Skeletal muscle tissue (tissue), 3 donors: ENCODE measurements at regions not wholly inside any gene's neighbourhood (a gene's known extent, or its start where the extent isn't known, plus 50 kb on each side); places are given as distances from the start of the nearest gene placed in this dataset.
A peak's percentile ranks its signal among the peaks of the same experiment; 100 is the strongest.

Experiments
- H3K27ac ChIP-seq: one replicate; pipeline ENCODE4 v1.7.0; 2013; ENCODE audit warnings: mild to moderate bottlenecking, low read depth, low read length, inconsistent platforms
- H3K27me3 ChIP-seq, 3 donors: one replicate each; pipeline ENCODE4 v1.7.0; 2013; ENCODE audit warnings: low read length in 3 of 3; ENCODE audit not compliant: control insufficient read depth in 3 of 3, insufficient read depth in 3 of 3
- H3K36me3 ChIP-seq, 3 donors: one replicate each; pipeline ENCODE4 v1.7.0; 2013; ENCODE audit warnings: low read length in 3 of 3; ENCODE audit not compliant: control insufficient read depth in 3 of 3, insufficient read depth in 3 of 3
- H3K4me1 ChIP-seq, 3 donors: one replicate each; pipeline ENCODE4 v1.7.0; 2013; ENCODE audit warnings: low read length in 3 of 3, mild to moderate bottlenecking in 3 of 3; ENCODE audit not compliant: control insufficient read depth in 3 of 3, insufficient read depth in 3 of 3
- H3K4me3 ChIP-seq, 3 donors: one replicate each; pipeline ENCODE4 v1.7.0; 2013; ENCODE audit warnings: low read length in 3 of 3
- H3K9ac ChIP-seq, 3 donors: one replicate each; pipeline ENCODE4 v1.7.0; 2013; ENCODE audit warnings: low read length in 3 of 3, mild to moderate bottlenecking in 3 of 3, moderate library complexity in 2 of 3, low read depth in 1 of 3
- H3K9me3 ChIP-seq, 3 donors: one replicate each; pipeline ENCODE4 v1.7.0; 2013; ENCODE audit warnings: low read length in 3 of 3; ENCODE audit not compliant: control insufficient read depth in 3 of 3
- donor health status: Osteomylitis.

GRCh38 chr4:44928785-44929184, 202.4 kb upstream of the GNPDA2 start:
- Histone ChIP-seq H3K27me3 (no peaks in the 10 kb centered on the region), H3K4me1 (no peaks in the 10 kb centered on the region), H3K4me3 (no peak overlapping the region), H3K9me3 (no peaks in the 10 kb centered on the region), H3K36me3 (no peaks in the 10 kb centered on the region), H3K27ac (no peak overlapping the region), H3K9ac (no peak overlapping the region)

DNA sequence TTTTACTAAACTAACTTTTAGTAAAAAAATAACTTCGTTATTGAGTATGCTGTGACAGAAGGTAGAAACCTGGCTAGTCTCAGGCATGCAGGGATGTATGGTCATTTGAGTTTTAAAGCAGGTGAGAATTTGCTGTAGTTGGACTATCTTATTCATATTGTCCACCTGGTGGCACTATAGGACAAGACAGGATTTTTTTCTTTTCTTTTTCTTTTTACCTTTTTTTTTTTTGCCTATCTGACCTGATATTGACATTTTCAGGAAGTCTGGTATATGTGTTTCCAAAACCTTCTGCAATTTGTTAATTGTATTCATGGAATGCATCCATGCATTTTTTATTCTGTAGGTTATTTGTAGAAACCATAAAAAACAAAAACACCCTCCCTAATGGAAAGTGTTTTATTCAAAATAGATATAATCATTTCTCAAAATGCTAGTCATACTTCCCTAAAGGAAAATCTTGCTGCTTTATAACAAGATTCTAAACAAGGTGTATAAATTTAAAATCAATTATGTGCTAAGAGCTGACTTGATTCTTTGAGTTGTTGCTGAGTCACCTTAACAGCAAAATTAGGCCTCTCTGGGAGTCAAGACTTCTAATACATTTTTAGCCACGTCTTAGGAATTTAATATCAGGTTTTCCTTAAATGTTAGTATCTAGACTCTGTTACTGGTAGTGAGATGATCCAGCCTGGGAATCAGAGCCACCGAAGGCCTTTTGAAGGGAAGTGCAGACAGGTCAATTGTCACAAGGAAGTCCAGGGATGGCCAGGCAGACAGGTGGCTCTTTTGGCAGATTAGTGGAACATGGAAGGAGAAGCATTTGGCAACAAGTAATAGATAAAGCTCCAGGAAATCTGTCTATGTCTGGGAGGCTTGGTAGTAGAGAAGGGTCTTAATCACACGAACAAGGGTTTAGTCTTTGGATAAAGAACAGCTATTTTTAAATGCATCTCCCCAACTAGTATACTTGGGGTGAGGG, 201.3 kb upstream of the GNPDA2 start:
- no peaks in the 10 kb centered on the region for H3K4me1 ChIP-seq
- no peak overlapping the region for H3K4me3 ChIP-seq
- H3K36me3 ChIP-seq: no peaks in the 10 kb centered on the region
- H3K9me3 ChIP-seq: no peaks in the 10 kb centered on the region
- no peak overlapping the region for H3K27ac ChIP-seq
- H3K27me3 ChIP-seq: no peaks in the 10 kb centered on the region
- no peak overlapping the region for H3K9ac ChIP-seq

- Histone ChIP-seq H3K36me3 (no peaks in the 10 kb centered on the region), H3K9ac (no peak overlapping the region), H3K4me3 (peak overlapping the region; percentile 37 to 48 (median 42)), H3K27ac (no peak overlapping the region), H3K27me3 (no peaks in the 10 kb centered on the region), H3K4me1 (peaks cover 0 to 4% (median 0%) of the 10 kb centered on the region in 3 donors), H3K9me3 (no peaks in the 10 kb centered on the region)
Measured at GRCh38 chr4:44916411-44916810, 190.1 kb upstream of the GNPDA2 start.

DNA sequence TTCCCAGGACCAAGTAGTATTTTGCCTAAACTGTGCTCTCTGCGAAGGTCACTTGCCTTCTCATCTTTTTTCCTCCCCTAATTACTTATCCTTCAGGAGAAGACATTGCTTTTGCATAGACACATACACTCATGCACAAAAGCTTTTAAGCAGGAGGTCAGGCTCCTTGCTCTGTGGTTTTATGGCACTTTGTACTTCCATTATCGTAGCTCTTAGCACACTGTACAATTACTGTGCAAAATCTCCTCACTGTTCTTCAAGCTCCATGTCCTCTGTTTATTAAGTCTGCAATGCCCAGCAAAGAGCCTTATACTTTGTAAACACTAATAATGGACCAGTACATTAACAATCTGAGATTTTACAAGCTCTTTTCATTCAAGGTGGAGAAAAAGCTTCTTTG, 188.4 kb upstream of the GNPDA2 start:
- Histone ChIP-seq H3K9me3 (no peaks in the 10 kb centered on the region), H3K4me1 (peaks cover 0 to 4% (median 0%) of the 10 kb centered on the region in 3 donors), H3K9ac (no peak overlapping the region), H3K4me3 (no peak overlapping the region), H3K27ac (no peak overlapping the region), H3K36me3 (no peaks in the 10 kb centered on the region), H3K27me3 (no peaks in the 10 kb centered on the region)

DNA sequence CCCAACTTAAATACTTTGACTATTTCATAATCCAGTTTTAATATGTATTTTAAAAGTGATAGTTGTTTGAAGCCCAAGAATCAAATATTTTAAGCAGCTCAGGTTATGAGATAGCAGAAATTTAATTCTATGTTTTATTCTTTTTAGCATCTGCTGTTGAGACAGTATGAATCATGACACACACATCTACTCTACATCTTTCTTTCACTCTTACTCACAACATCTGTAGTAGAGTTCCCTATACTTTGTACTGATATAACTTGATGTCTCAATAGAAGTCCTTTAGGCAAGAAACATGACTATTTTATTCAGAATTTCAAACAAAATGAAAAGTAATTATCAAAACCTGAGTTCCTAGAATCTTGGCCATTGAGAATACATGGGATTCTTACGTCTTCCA, 187.9 kb upstream of the GNPDA2 start:
- Histone ChIP-seq H3K27me3 (no peaks in the 10 kb centered on the region), H3K4me1 (peaks cover 0 to 4% (median 0%) of the 10 kb centered on the region in 3 donors), H3K4me3 (no peak overlapping the region), H3K27ac (no peak overlapping the region), H3K36me3 (no peaks in the 10 kb centered on the region), H3K9me3 (no peaks in the 10 kb centered on the region), H3K9ac (no peak overlapping the region)

- no peak overlapping the region for H3K27ac ChIP-seq
- H3K9me3 ChIP-seq: no peaks in the 10 kb centered on the region
- no peak overlapping the region for H3K4me3 ChIP-seq
- no peak overlapping the region for H3K9ac ChIP-seq
- no peaks in the 10 kb centered on the region for H3K36me3 ChIP-seq
- H3K27me3 ChIP-seq: no peaks in the 10 kb centered on the region
- H3K4me1 ChIP-seq: peaks cover 0 to 4% (median 0%) of the 10 kb centered on the region in 3 donors
Measured at GRCh38 chr4:44912980-44913379, 186.6 kb upstream of the GNPDA2 start.

- no peaks in the 10 kb centered on the region for H3K27me3 ChIP-seq
Measured at GRCh38 chr4:44908565-44908964, 182.2 kb upstream of the GNPDA2 start.

DNA sequence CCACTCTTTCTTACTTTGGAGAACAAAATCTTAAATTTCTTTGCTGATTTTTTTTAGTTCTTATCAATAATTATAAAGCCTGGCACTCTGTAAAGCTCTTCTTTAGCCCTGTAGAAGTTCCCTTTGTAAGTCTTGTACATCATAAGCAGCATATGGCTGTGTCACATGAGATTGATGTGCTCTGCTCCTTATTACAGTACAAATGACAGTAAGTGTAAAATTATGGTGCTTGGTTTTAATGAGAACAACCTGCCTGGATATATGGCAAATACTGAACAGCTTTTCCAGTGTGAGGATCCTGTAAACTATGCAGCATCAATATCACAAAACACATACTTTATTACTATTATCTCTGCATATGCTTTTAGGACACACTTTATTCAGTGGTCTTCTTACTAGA, 145.9 kb upstream of the GNPDA2 start:
- no peaks in the 10 kb centered on the region for H3K27me3 ChIP-seq
- H3K9ac ChIP-seq: no peak overlapping the region
- H3K4me1 ChIP-seq: no peaks in the 10 kb centered on the region
- no peak overlapping the region for H3K27ac ChIP-seq
- H3K36me3 ChIP-seq: no peaks in the 10 kb centered on the region
- H3K9me3 ChIP-seq: no peaks in the 10 kb centered on the region
- H3K4me3 ChIP-seq: no peak overlapping the region

More at GRCh38 chr4:44908565-44908964, 182.2 kb upstream of the GNPDA2 start:
- no peak overlapping the region for H3K27ac ChIP-seq
- H3K9me3 ChIP-seq: no peaks in the 10 kb centered on the region
- H3K36me3 ChIP-seq: no peaks in the 10 kb centered on the region
- H3K9ac ChIP-seq: no peak overlapping the region
- H3K4me1 ChIP-seq: no peaks in the 10 kb centered on the region
- H3K4me3 ChIP-seq: no peak overlapping the region

- Histone ChIP-seq H3K4me1 (no peaks in the 10 kb centered on the region), H3K9ac (no peak overlapping the region), H3K27me3 (no peaks in the 10 kb centered on the region), H3K27ac (no peak overlapping the region), H3K36me3 (no peaks in the 10 kb centered on the region), H3K9me3 (no peaks in the 10 kb centered on the region), H3K4me3 (no peak overlapping the region)
Measured at GRCh38 chr4:44871133-44871532, 144.8 kb upstream of the GNPDA2 start.

DNA sequence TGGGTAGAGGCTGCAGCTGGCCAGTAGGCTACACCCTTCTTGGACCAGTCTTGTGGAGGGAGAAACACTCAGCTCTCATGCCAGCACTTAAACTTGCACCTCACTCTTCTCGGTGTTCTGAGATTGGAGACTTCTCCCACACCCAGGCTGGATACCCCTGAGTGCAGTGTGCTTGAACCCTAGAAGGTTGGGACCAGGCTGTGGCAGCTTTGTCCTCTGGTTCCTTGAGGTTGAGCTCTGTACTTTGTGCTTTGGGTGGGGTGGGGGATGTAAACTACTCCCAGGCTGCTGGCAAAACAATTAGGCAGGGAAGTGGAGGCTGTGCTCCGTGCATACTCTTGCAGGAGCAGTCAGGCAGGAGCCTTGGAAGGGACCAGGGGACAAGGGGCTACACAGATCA, 143.6 kb upstream of the GNPDA2 start:
- Histone ChIP-seq H3K9ac (no peak overlapping the region), H3K4me3 (no peak overlapping the region), H3K36me3 (no peaks in the 10 kb centered on the region), H3K27ac (no peak overlapping the region), H3K9me3 (no peaks in the 10 kb centered on the region), H3K4me1 (no peaks in the 10 kb centered on the region), H3K27me3 (no peaks in the 10 kb centered on the region)
